K562 (cell line): ENCODE measurements at regions not wholly inside any gene's neighbourhood (a gene's known extent, or its start where the extent isn't known, plus 50 kb on each side); places are given as distances from the start of the nearest gene placed in this dataset.

ENCODE experiments used
- TF ChIP-seq, protein P1 (sequence below): fragments of 450-650 bp; IDR thresholded peaks from 2 replicates; pipeline ENCODE4 v1.6.1; 2016; ENCODE audit warnings: low read depth
- TF ChIP-seq, protein P2 (sequence below), 2 experiments: IDR thresholded peaks in 1 of 2; conservative IDR thresholded peaks in 1 of 2; 2 replicates each; pipeline ENCODE4 v1.6.1; 2016; ENCODE audit warnings: low read depth in 2 of 2, mild to moderate bottlenecking in 1 of 2, missing compliant biosample characterization in 1 of 2, missing genetic modification characterization in 1 of 2, moderate library complexity in 1 of 2

DNA sequence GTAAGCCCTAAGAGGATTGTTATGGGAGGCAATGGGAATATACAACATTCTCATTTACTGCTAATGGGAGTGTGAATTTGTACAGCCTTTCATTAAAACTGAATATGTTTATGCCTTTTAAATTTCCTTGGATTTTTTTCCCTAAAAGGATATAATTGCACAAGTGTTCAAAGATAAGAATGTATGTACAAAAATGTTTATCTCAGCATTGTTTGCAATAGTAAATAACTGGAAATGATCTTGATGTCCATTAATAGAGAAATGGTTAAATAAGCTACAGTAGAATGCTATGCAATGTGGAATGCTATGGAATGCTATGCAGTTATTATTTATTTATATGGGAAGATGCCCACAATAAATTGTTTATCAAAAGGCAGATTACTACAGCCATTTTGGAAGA is 62.5 kb upstream of the SLC38A2 start (continued):
- TF ChIP-seq, protein P1, sequence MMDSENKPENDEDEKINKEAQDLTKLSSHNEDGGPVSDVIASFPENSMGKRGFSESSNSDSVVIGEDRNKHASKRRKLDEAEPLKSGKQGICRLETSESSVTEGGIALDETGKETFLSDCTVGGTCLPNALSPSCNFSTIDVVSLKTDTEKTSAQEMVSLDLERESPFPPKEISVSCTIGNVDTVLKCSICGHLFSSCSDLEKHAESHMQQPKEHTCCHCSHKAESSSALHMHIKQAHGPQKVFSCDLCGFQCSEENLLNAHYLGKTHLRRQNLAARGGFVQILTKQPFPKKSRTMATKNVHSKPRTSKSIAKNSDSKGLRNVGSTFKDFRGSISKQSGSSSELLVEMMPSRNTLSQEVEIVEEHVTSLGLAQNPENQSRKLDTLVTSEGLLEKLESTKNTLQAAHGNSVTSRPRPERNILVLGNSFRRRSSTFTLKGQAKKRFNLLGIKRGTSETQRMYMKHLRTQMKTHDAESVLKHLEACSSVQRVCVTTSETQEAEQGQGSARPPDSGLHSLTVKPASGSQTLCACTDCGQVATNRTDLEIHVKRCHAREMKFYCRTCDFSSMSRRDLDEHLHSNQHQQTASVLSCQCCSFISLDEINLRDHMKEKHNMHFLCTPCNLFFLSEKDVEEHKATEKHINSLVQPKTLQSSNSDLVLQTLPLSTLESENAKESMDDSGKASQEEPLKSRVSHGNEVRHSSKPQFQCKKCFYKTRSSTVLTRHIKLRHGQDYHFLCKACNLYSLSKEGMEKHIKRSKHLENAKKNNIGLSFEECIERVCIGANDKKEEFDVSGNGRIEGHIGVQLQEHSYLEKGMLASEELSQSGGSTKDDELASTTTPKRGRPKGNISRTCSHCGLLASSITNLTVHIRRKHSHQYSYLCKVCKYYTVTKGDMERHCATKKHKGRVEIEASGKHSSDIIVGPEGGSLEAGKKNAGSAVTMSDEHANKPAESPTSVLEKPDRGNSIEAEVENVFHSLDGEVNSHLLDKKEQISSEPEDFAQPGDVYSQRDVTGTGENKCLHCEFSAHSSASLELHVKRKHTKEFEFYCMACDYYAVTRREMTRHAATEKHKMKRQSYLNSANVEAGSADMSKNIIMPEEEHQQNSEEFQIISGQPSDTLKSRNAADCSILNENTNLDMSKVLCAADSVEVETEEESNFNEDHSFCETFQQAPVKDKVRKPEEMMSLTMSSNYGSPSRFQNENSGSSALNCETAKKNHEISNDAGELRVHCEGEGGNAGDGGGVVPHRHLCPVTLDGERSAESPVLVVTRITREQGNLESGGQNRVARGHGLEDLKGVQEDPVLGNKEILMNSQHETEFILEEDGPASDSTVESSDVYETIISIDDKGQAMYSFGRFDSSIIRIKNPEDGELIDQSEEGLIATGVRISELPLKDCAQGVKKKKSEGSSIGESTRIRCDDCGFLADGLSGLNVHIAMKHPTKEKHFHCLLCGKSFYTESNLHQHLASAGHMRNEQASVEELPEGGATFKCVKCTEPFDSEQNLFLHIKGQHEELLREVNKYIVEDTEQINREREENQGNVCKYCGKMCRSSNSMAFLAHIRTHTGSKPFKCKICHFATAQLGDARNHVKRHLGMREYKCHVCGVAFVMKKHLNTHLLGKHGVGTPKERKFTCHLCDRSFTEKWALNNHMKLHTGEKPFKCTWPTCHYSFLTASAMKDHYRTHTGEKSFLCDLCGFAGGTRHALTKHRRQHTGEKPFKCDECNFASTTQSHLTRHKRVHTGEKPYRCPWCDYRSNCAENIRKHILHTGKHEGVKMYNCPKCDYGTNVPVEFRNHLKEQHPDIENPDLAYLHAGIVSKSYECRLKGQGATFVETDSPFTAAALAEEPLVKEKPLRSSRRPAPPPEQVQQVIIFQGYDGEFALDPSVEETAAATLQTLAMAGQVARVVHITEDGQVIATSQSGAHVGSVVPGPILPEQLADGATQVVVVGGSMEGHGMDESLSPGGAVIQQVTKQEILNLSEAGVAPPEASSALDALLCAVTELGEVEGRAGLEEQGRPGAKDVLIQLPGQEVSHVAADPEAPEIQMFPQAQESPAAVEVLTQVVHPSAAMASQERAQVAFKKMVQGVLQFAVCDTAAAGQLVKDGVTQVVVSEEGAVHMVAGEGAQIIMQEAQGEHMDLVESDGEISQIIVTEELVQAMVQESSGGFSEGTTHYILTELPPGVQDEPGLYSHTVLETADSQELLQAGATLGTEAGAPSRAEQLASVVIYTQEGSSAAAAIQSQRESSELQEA: no peak
- TF ChIP-seq, protein P2, sequence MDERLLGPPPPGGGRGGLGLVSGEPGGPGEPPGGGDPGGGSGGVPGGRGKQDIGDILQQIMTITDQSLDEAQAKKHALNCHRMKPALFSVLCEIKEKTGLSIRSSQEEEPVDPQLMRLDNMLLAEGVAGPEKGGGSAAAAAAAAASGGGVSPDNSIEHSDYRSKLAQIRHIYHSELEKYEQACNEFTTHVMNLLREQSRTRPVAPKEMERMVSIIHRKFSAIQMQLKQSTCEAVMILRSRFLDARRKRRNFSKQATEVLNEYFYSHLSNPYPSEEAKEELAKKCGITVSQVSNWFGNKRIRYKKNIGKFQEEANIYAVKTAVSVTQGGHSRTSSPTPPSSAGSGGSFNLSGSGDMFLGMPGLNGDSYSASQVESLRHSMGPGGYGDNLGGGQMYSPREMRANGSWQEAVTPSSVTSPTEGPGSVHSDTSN (CRISPR knock-in tag; IDR thresholded peaks at IDR 0.05; ENCODE audit: low read depth): no peak
- TF ChIP-seq, protein P2 (tag; conservative IDR thresholded peaks at IDR 0.05; ENCODE audit: low read depth): no peak
- TF ChIP-seq, all 486 proteins: peak for 2
